ENCODE measurements at regions not wholly inside any gene's neighbourhood (a gene's known extent, or its start where the extent isn't known, plus 50 kb on each side); places are given as distances from the start of the nearest gene placed in this dataset.

- DNase-seq = no peak
- no peaks in the 10 kb centered on the region for H3K9me2 ChIP-seq
- no peak overlapping the region for H3K4me3 ChIP-seq (ENCODE audit: low read depth in 2 of 2, low read length in 1 of 2)
- no peaks in the 10 kb centered on the region for H3K27me3 ChIP-seq (ENCODE audit: insufficient read depth)
- POLR2A ChIA-PET = interaction anchor here (0.6 kb wide), 1 partner anchor 71 kb away, joined by 3 read pairs; no protein-coding TSS in a partner anchor
- no peak for TF ChIP-seq TAF1 (IDR thresholded peaks at IDR 0.05; ENCODE audit: borderline replicate concordance, low read depth, low read length)
- TF ChIP-seq USF1 (IDR thresholded peaks at IDR 0.05; ENCODE audit: borderline replicate concordance, low read depth) = no peak
- TF ChIP-seq RXRA (IDR thresholded peaks at IDR 0.05; ENCODE audit: borderline replicate concordance, low read depth) = no peak
- TF ChIP-seq EP300 (IDR thresholded peaks at IDR 0.05; ENCODE audit: borderline replicate concordance in 1 of 2, low read depth in 1 of 2, low read length in 1 of 2) = no peak
- TF ChIP-seq RAD21 (IDR thresholded peaks at IDR 0.05; ENCODE audit: low read length) = no peak
- TF ChIP-seq YY1 (IDR thresholded peaks at IDR 0.05; ENCODE audit: low read depth) = no peak
- 91% methylated on average over 11 of the region's 19 CpGs for WGBS (ENCODE audit: low lambda C conversion rate)
- peaks cover 4 to 51% of the 10 kb centered on the region in 2 experiments; a peak in 1 of 4 replicates for H3K4me1 ChIP-seq (ENCODE audit: control insufficient read depth in 1 of 2, insufficient read depth in 2 of 2, low read depth in 1 of 2, low read length in 1 of 2)
- no peaks in the 10 kb centered on the region for H3K36me3 ChIP-seq (replicated peaks in 1 of 2; ENCODE audit: control insufficient read depth in 1 of 2, insufficient read depth in 2 of 2, low read length in 1 of 2)
- H2AFZ ChIP-seq (ENCODE audit: low read depth) = no peak overlapping the region
- H3K9ac ChIP-seq = no peak overlapping the region
- peaks cover 9% of the 10 kb centered on the region; the same call in 1 of the 2 replicates for H4K20me1 ChIP-seq (ENCODE audit: insufficient read depth)
- no peak overlapping the region for H3K4me2 ChIP-seq
- H3K79me2 ChIP-seq (ENCODE audit: insufficient read depth) = no peaks in the 10 kb centered on the region; the same call in none of the 2 replicates
- H3K9me3 ChIP-seq = no peaks in the 10 kb centered on the region
- peaks cover 2% of the 10 kb centered on the region for H3F3A ChIP-seq (replicated peaks; ENCODE audit: insufficient read depth)
- peak overlapping the region in 1 of 2 experiments; percentile 51; a peak in 2 of 4 replicates for H3K27ac ChIP-seq (ENCODE audit: low read depth in 2 of 2, low read length in 1 of 2)
- CTCF ChIA-PET = interaction anchor here (1.5 to 3.8 kb wide), 5 partner anchors 11 to 66 kb away, joined by 3 to 14 read pairs (median 6); no protein-coding TSS in a partner anchor
These were observed 207.7 kb upstream of the CIBAR2 start for GRCh38 chr16:85319984-85320440.

GRCh38 chr16:85320677-85321385 is 208.6 kb upstream of the CIBAR2 start:
- ChIA-PET CTCF (interaction anchor here (0.7 to 3.8 kb wide), 8 partner anchors 10 to 295 kb away, joined by 3 to 14 read pairs (median 5); no protein-coding TSS in a partner anchor), POLR2A (no interaction called here)
- no peaks in the 10 kb centered on the region for H3K9me2 ChIP-seq
- DNase-seq = no peak
- peaks cover 4 to 44% of the 10 kb centered on the region in 2 experiments; a peak in 1 of 4 replicates for H3K4me1 ChIP-seq (ENCODE audit: control insufficient read depth in 1 of 2, insufficient read depth in 2 of 2, low read depth in 1 of 2, low read length in 1 of 2)
- peaks cover 7% of the 10 kb centered on the region; the same call in 1 of the 2 replicates for H4K20me1 ChIP-seq (ENCODE audit: insufficient read depth)
- 97% methylated on average over 11 of the region's 11 CpGs for WGBS (ENCODE audit: low lambda C conversion rate)
- H3K27ac ChIP-seq (ENCODE audit: low read depth in 2 of 2, low read length in 1 of 2) = peak overlapping the region in 1 of 2 experiments; percentile 94; a peak in 2 of 4 replicates
- H3F3A ChIP-seq (replicated peaks; ENCODE audit: insufficient read depth) = peaks cover 2% of the 10 kb centered on the region
- no peaks in the 10 kb centered on the region for H3K36me3 ChIP-seq (replicated peaks in 1 of 2; ENCODE audit: control insufficient read depth in 1 of 2, insufficient read depth in 2 of 2, low read length in 1 of 2)
- no peak overlapping the region for H2AFZ ChIP-seq (ENCODE audit: low read depth)
- no peaks in the 10 kb centered on the region for H3K27me3 ChIP-seq (ENCODE audit: insufficient read depth)
- H3K4me2 ChIP-seq = no peak overlapping the region
- H3K9me3 ChIP-seq = no peaks in the 10 kb centered on the region
- H3K4me3 ChIP-seq (ENCODE audit: low read depth in 2 of 2, low read length in 1 of 2) = no peak overlapping the region
- H3K79me2 ChIP-seq (ENCODE audit: insufficient read depth) = no peaks in the 10 kb centered on the region; the same call in none of the 2 replicates
- no peak overlapping the region for H3K9ac ChIP-seq
- no peak for TF ChIP-seq PBX3 (IDR thresholded peaks at IDR 0.05)
- no peak for TF ChIP-seq ELF1 (IDR thresholded peaks at IDR 0.05)
- no peak for TF ChIP-seq RFX5 (IDR thresholded peaks at IDR 0.05; ENCODE audit: low read length)
- TF ChIP-seq GABPA (IDR thresholded peaks at IDR 0.05; ENCODE audit: low read depth) = no peak
- no peak for TF ChIP-seq USF2 (IDR thresholded peaks at IDR 0.05; ENCODE audit: borderline replicate concordance, low read depth, low read length)
- TF ChIP-seq NRF1 (IDR thresholded peaks at IDR 0.05; ENCODE audit: low read depth, low read length) = no peak
- no peak for TF ChIP-seq EZH2phosphoT487 (IDR thresholded peaks at IDR 0.05; ENCODE audit: borderline replicate concordance, low read depth)
- TF ChIP-seq ZBTB33 (IDR thresholded peaks at IDR 0.05; ENCODE audit: borderline replicate concordance, low read depth) = no peak
- no peak for TF ChIP-seq RXRA (IDR thresholded peaks at IDR 0.05; ENCODE audit: borderline replicate concordance, low read depth)
- no peak for TF ChIP-seq MXI1 (IDR thresholded peaks at IDR 0.05; ENCODE audit: low read depth, low read length)
- TF ChIP-seq NFIC (IDR thresholded peaks at IDR 0.05; ENCODE audit: borderline replicate concordance) = no peak
- TF ChIP-seq MEF2A (IDR thresholded peaks at IDR 0.05; ENCODE audit: borderline replicate concordance, low read depth) = no peak
- no peak for TF ChIP-seq CHD2 (IDR thresholded peaks at IDR 0.05; ENCODE audit: low read length, partially characterized antibody)
- TF ChIP-seq EP300 (IDR thresholded peaks at IDR 0.05; ENCODE audit: borderline replicate concordance in 1 of 2, low read depth in 1 of 2, low read length in 1 of 2) = no peak
- TF ChIP-seq POLR2AphosphoS5 (IDR thresholded peaks at IDR 0.05; ENCODE audit: low read depth, low read length) = no peak
- no peak for TF ChIP-seq TAF1 (IDR thresholded peaks at IDR 0.05; ENCODE audit: borderline replicate concordance, low read depth, low read length)
- no peak for TF ChIP-seq FOXJ3 (CRISPR knock-in tag; IDR thresholded peaks at IDR 0.05)
